Pulmonary artery endothelial cell (primary cell): ENCODE measurements at regions not wholly inside any gene's neighbourhood (a gene's known extent, or its start where the extent isn't known, plus 50 kb on each side); places are given as distances from the start of the nearest gene placed in this dataset.
"Not testable (repeated sequence)": the region's sequence is repeated elsewhere in the genome, so short reads cannot be mapped to it uniquely, and the experiment has no call there.

Experiments
- DNase-seq: peaks from one replicate; pipeline ENCODE4 v3.0.0-alpha.2; 2011; ENCODE audit warnings: low read depth, low spot score

- no peak for DNase-seq
These were observed 532.4 kb upstream of the ITGA1 start for GRCh38 chr5:52255308-52255707.

- no peak for DNase-seq
These were observed 524.9 kb upstream of the ITGA1 start for GRCh38 chr5:52262844-52263243.

GRCh38 chr5:52269401-52269800 lies 518.3 kb upstream of the ITGA1 start:
- DNase-seq = no peak

- DNase-seq = no peak
These were observed 517.9 kb upstream of the ITGA1 start for GRCh38 chr5:52269859-52270258.

GRCh38 chr5:52275639-52276038 lies 512.1 kb upstream of the ITGA1 start:
- DNase-seq = no peak

- no peak for DNase-seq
These were observed 510.6 kb upstream of the ITGA1 start for GRCh38 chr5:52277101-52277500.

GRCh38 chr5:52282647-52283046 lies 505.1 kb upstream of the ITGA1 start:
- DNase-seq = no peak

- no peak for DNase-seq
These were observed 504.5 kb upstream of the ITGA1 start for GRCh38 chr5:52283221-52283620.

GRCh38 chr5:52300703-52301372 lies 486.9 kb upstream of the ITGA1 start:
- no peak for DNase-seq

- DNase-seq = not testable (repeated sequence)
These were observed 482.9 kb upstream of the ITGA1 start for GRCh38 chr5:52304816-52305215.

GRCh38 chr5:52328220-52328806 lies 459.4 kb upstream of the ITGA1 start:
- no peak for DNase-seq

- DNase-seq = no peak
These were observed 456.0 kb upstream of the ITGA1 start for GRCh38 chr5:52331725-52332124.

GRCh38 chr5:52334367-52334766 lies 453.3 kb upstream of the ITGA1 start:
- DNase-seq = no peak

GRCh38 chr5:52339285-52339684 lies 448.4 kb upstream of the ITGA1 start:
- DNase-seq = no peak

- DNase-seq = no peak
These were observed 445.4 kb upstream of the ITGA1 start for GRCh38 chr5:52342361-52342760.

GRCh38 chr5:52356311-52356918 lies 431.3 kb upstream of the ITGA1 start:
- DNase-seq = no peak

GRCh38 chr5:52359261-52359660 lies 428.5 kb upstream of the ITGA1 start:
- no peak for DNase-seq

GRCh38 chr5:52360985-52361384 lies 426.7 kb upstream of the ITGA1 start:
- DNase-seq = no peak

- DNase-seq = no peak
These were observed 413.4 kb upstream of the ITGA1 start for GRCh38 chr5:52374286-52374685.

GRCh38 chr5:52375969-52376368 lies 411.7 kb upstream of the ITGA1 start:
- no peak for DNase-seq

- no peak for DNase-seq
These were observed 411.1 kb upstream of the ITGA1 start for GRCh38 chr5:52376592-52376991.

- no peak for DNase-seq
These were observed 409.5 kb upstream of the ITGA1 start for GRCh38 chr5:52378237-52378636.

GRCh38 chr5:52388349-52388748 lies 399.4 kb upstream of the ITGA1 start:
- DNase-seq = no peak
